SK-N-SH (cell line): ENCODE measurements at regions not wholly inside any gene's neighbourhood (a gene's known extent, or its start where the extent isn't known, plus 50 kb on each side); places are given as distances from the start of the nearest gene placed in this dataset.

Experiments used
- CTCF ChIA-PET: fragments of 300-600, 350-600 bp; formaldehyde crosslinking; extraction: SDS; loops from one replicate; lab custom pipeline; 2021; lab: Yijun Ruan, JAX
- POLR2A ChIA-PET: fragments of 350-600 bp; sonication (Branson Sonifier 250); formaldehyde crosslinking; extraction: SDS; loops from one replicate; lab custom pipeline; 2020; ENCODE audit warnings: antibody characterized with exemption, inconsistent platforms; lab: Yijun Ruan, JAX
- DNase-seq: peaks from one replicate; pipeline ENCODE4 v3.0.0; 2012
- H2AFZ ChIP-seq: fragments of 200-600 bp; sonication (generic); 2 replicates; pipeline ENCODE4 v1.8.1; 2016; ENCODE audit warnings: antibody characterized with exemption, mild to moderate bottlenecking, low read depth
- H3F3A ChIP-seq: fragments of 200-600 bp; sonication (generic); replicated peaks from 2 replicates; pipeline ENCODE3; 2016; ENCODE audit warnings: antibody characterized with exemption, mild to moderate bottlenecking; ENCODE audit not compliant: insufficient read depth
- H3K27ac ChIP-seq, 2 experiments: fragments of 200-500 bp in 1 of 2; fragments of 200-600 bp in 1 of 2; sonication (Bioruptor generic) in 1 of 2; sonication (generic), shearing (Covaris generic) in 1 of 2; 2 replicates each; pipeline versions ENCODE4 v1.5.1 to v1.6.1; 2014 to 2016; ENCODE audit warnings: low read depth in 2 of 2, inconsistent platforms in 1 of 2, low read length in 1 of 2, mild to moderate bottlenecking in 1 of 2, mixed read lengths in 1 of 2
- H3K27me3 ChIP-seq: fragments of 200-600 bp; sonication (generic), shearing (Covaris generic); 2 replicates; pipeline ENCODE4 v1.6.1; 2016; ENCODE audit warnings: mixed run types; ENCODE audit not compliant: insufficient read depth
- H3K36me3 ChIP-seq, 2 experiments: fragments of 200-500 bp in 1 of 2; fragments of 200-600 bp in 1 of 2; sonication (Bioruptor generic) in 1 of 2; sonication (generic) in 1 of 2; replicated peaks in 1 of 2; 2 replicates each; pipeline versions ENCODE3 to v1.5.1; 2014 to 2016; ENCODE audit warnings: low read length in 1 of 2, mild to moderate bottlenecking in 1 of 2; ENCODE audit not compliant: insufficient read depth in 2 of 2, control insufficient read depth in 1 of 2
- H3K4me1 ChIP-seq, 2 experiments: fragments of 200-500 bp in 1 of 2; fragments of 200-600 bp in 1 of 2; sonication (Bioruptor generic) in 1 of 2; sonication (generic), shearing (Covaris generic) in 1 of 2; 2 replicates each; pipeline versions ENCODE4 v1.5.1 to v1.6.1; 2014 to 2016; ENCODE audit warnings: low read depth in 1 of 2, low read length in 1 of 2, mixed run types in 1 of 2; ENCODE audit not compliant: insufficient read depth in 2 of 2, control insufficient read depth in 1 of 2
- H3K4me2 ChIP-seq: fragments of 200-600 bp; sonication (generic), shearing (Covaris generic); 2 replicates; pipeline ENCODE4 v1.6.1; 2017; ENCODE audit warnings: mixed run types
- H3K4me3 ChIP-seq, 2 experiments: fragments of 200-500 bp in 1 of 2; fragments of 200-600 bp in 1 of 2; sonication (Bioruptor generic) in 1 of 2; sonication (generic), shearing (Covaris generic) in 1 of 2; 2 replicates each; pipeline versions ENCODE4 v1.5.1 to v1.8.1; 2014 to 2016; ENCODE audit warnings: low read depth in 2 of 2, inconsistent platforms in 1 of 2, low read length in 1 of 2, mild to moderate bottlenecking in 1 of 2, mixed read lengths in 1 of 2, moderate library complexity in 1 of 2
- H3K79me2 ChIP-seq: fragments of 200-600 bp; sonication (generic); 2 replicates; pipeline ENCODE4 v1.8.1; 2017; ENCODE audit warnings: mild to moderate bottlenecking; ENCODE audit not compliant: insufficient read depth
- H3K9ac ChIP-seq: fragments of 200-600 bp; sonication (generic); 2 replicates; pipeline ENCODE4 v1.6.1; 2017; ENCODE audit warnings: mixed run types
- H3K9me2 ChIP-seq: fragments of 200-600 bp; sonication (generic); 2 replicates; pipeline ENCODE4 v1.6.1; 2017; ENCODE audit warnings: mixed run types
- H3K9me3 ChIP-seq: fragments of 200-600 bp; sonication (generic); 2 replicates; pipeline ENCODE4 v1.6.1; 2017; ENCODE audit warnings: mixed run types, mild to moderate bottlenecking, moderate library complexity
- H4K20me1 ChIP-seq: fragments of 200-600 bp; sonication (generic); 2 replicates; pipeline ENCODE4 v1.6.1; 2017; ENCODE audit warnings: mild to moderate bottlenecking, mixed run types; ENCODE audit not compliant: insufficient read depth
- EP300 ChIP-seq, 2 experiments: IDR thresholded peaks; 2 replicates each; pipeline versions ENCODE4 v1.4.0 to v1.6.1; 2012; ENCODE audit warnings: borderline replicate concordance in 1 of 2, low read depth in 1 of 2, low read length in 1 of 2
- EZH2phosphoT487 ChIP-seq: fragments of 200-600 bp; sonication (generic); IDR thresholded peaks from 2 replicates; pipeline ENCODE4 v1.6.1; 2017; ENCODE audit warnings: low read depth, mixed run types, mild to moderate bottlenecking, antibody characterized with exemption, moderate library complexity, borderline replicate concordance
- FOSL2 ChIP-seq: IDR thresholded peaks from 2 replicates; pipeline ENCODE4 v1.4.0; 2012; ENCODE audit warnings: low read depth, mild to moderate bottlenecking, moderate library complexity, borderline replicate concordance
- FOXJ3 ChIP-seq: sonication (generic); formaldehyde crosslinking; IDR thresholded peaks from 2 replicates; pipeline ENCODE4 v1.5.1; 2020; ENCODE audit warnings: mild to moderate bottlenecking, missing genetic modification reagents
- GABPA ChIP-seq: IDR thresholded peaks from 2 replicates; pipeline ENCODE4 v1.4.0; 2012; ENCODE audit warnings: low read depth, mild to moderate bottlenecking
- IRF3 ChIP-seq: fragments of 150-350 bp; IDR thresholded peaks from 2 replicates; pipeline ENCODE4 v1.6.1; 2016; ENCODE audit warnings: mild to moderate bottlenecking, low read depth, low read length
- MAX ChIP-seq: IDR thresholded peaks from 2 replicates; pipeline ENCODE4 v1.4.0; 2012; ENCODE audit warnings: low read depth
- MEF2A ChIP-seq: IDR thresholded peaks from 2 replicates; pipeline ENCODE4 v1.4.0; 2012; ENCODE audit warnings: low read depth, borderline replicate concordance
- MXI1 ChIP-seq: IDR thresholded peaks from 2 replicates; pipeline ENCODE4 v1.6.1; 2012; ENCODE audit warnings: mild to moderate bottlenecking, low read depth, low read length, improper control_type of control experiment
- NRF1 ChIP-seq: IDR thresholded peaks from 2 replicates; pipeline ENCODE4 v1.6.1; 2012; ENCODE audit warnings: low read depth, mild to moderate bottlenecking, low read length
- PBX3 ChIP-seq: IDR thresholded peaks from 2 replicates; pipeline ENCODE4; 2012
- RAD21 ChIP-seq: IDR thresholded peaks from 2 replicates; pipeline ENCODE4 v1.6.1; 2012; ENCODE audit warnings: mild to moderate bottlenecking, low read length
- REST ChIP-seq: IDR thresholded peaks from 2 replicates; pipeline ENCODE4 v1.6.1; 2012; ENCODE audit warnings: mild to moderate bottlenecking, low read depth, low read length, moderate library complexity
- RXRA ChIP-seq: IDR thresholded peaks from 2 replicates; pipeline ENCODE4 v1.4.0; 2012; ENCODE audit warnings: low read depth, mild to moderate bottlenecking, borderline replicate concordance
- SIN3A ChIP-seq: IDR thresholded peaks from 2 replicates; pipeline ENCODE4 v1.6.1; 2012; ENCODE audit warnings: low read depth, mild to moderate bottlenecking, low read length, moderate library complexity, borderline replicate concordance
- SMC3 ChIP-seq: IDR thresholded peaks from 2 replicates; pipeline ENCODE4 v1.6.1; 2012; ENCODE audit warnings: low read depth, low read length, improper control_type of control experiment
- TAF1 ChIP-seq: IDR thresholded peaks from 2 replicates; pipeline ENCODE4 v1.6.1; 2012; ENCODE audit warnings: low read depth, mild to moderate bottlenecking, low read length, moderate library complexity, borderline replicate concordance
- TCF12 ChIP-seq: IDR thresholded peaks from 2 replicates; pipeline ENCODE4 v1.4.0; 2012
- YY1 ChIP-seq: IDR thresholded peaks from 2 replicates; pipeline ENCODE4 v1.4.0; 2012; ENCODE audit warnings: low read depth, mild to moderate bottlenecking
- ZBTB33 ChIP-seq: IDR thresholded peaks from 2 replicates; pipeline ENCODE4 v1.4.0; 2012; ENCODE audit warnings: low read depth, borderline replicate concordance
- WGBS: methylation state at CpG from one replicate; pipeline ENCODE4 v1.1.6; 2017; ENCODE audit warnings: low lambda C conversion rate; 5-methylcytosine and 5-hydroxymethylcytosine counted together

- no peak for TF ChIP-seq RXRA
- TF ChIP-seq PBX3: no peak
- no peak for TF ChIP-seq FOSL2
- no peak for TF ChIP-seq MAX
Measured at GRCh38 chr6:150691463-150691862, 91.8 kb downstream of the PLEKHG1 start (continued).

GRCh38 chr6:150692604-150693003, 92.9 kb downstream of the PLEKHG1 start:
- Histone ChIP-seq H3K79me2 (no peaks in the 10 kb centered on the region), H2AFZ (no peak overlapping the region), H4K20me1 (no peaks in the 10 kb centered on the region), H3K27ac (no peak overlapping the region), H3K9me2 (no peaks in the 10 kb centered on the region), H3K4me1 (no peaks in the 10 kb centered on the region; a peak in 1 of 4 replicates), H3K27me3 (no peaks in the 10 kb centered on the region), H3K4me2 (no peak overlapping the region), H3K4me3 (no peak overlapping the region), H3F3A (no peaks in the 10 kb centered on the region), H3K36me3 (no peaks in the 10 kb centered on the region), H3K9me3 (no peaks in the 10 kb centered on the region), H3K9ac (no peak overlapping the region)
- WGBS: 17% methylated on average over 2 of the region's 2 CpGs
- ChIA-PET POLR2A (no interaction called here), CTCF (no interaction called here)
- TF ChIP-seq TAF1 (no peak), ZBTB33 (no peak), EZH2phosphoT487 (no peak), TCF12 (no peak), IRF3 (no peak), GABPA (no peak), NRF1 (no peak), EP300 (IDR thresholded peaks at IDR 0.05; ENCODE audit: borderline replicate concordance in 1 of 2, low read depth in 1 of 2, low read length in 1 of 2) (no peak), RXRA (no peak), REST (no peak), FOXJ3 (CRISPR knock-in tag) (no peak), PBX3 (no peak), MXI1 (no peak), SIN3A (no peak), RAD21 (no peak), MEF2A (no peak), SMC3 (no peak), YY1 (no peak)
- no peak for DNase-seq
